CD4-positive, CD25-positive, alpha-beta regulatory T cell (primary cell): ENCODE measurements at regions not wholly inside any gene's neighbourhood (a gene's known extent, or its start where the extent isn't known, plus 50 kb on each side); places are given as distances from the start of the nearest gene placed in this dataset.
"Not testable (repeated sequence)": the region's sequence is repeated elsewhere in the genome, so short reads cannot be mapped to it uniquely, and the experiment has no call there.

Experiments used
- ATAC-seq, 2 donors: fragments of 150-1000 bp; cut with Tn5 transposase; one replicate each; pipeline ENCODE4 v1.10.0; 2021; ENCODE audit warnings: low read depth in 2 of 2, moderate number of reproducible peaks in 2 of 2, moderate library complexity in 1 of 2
- DNase-seq, 3 donors: peaks; one replicate each; pipeline versions ENCODE4 v3.0.0 to v3.0.0-alpha.2; 2012 to 2022; ENCODE audit warnings: mixed read lengths in 1 of 3
- H3K27ac ChIP-seq: one replicate; pipeline ENCODE4 v1.7.0; 2013; ENCODE audit warnings: mild to moderate bottlenecking, low read length; ENCODE audit not compliant: insufficient read depth, poor library complexity, severe bottlenecking
- H3K27me3 ChIP-seq: one replicate; pipeline ENCODE4 v1.7.0; 2013; ENCODE audit warnings: low read length; ENCODE audit not compliant: control insufficient read depth, insufficient read depth
- H3K36me3 ChIP-seq: one replicate; pipeline ENCODE4 v1.7.0; 2013; ENCODE audit warnings: mild to moderate bottlenecking, low read length, moderate library complexity; ENCODE audit not compliant: control insufficient read depth, insufficient read depth
- H3K4me1 ChIP-seq: 2 replicates; pipeline ENCODE4 v1.7.0; 2013; ENCODE audit warnings: mild to moderate bottlenecking, low read length; ENCODE audit not compliant: insufficient read depth, control insufficient read depth, poor library complexity, severe bottlenecking
- H3K4me3 ChIP-seq: one replicate; pipeline ENCODE4 v1.7.0; 2013; ENCODE audit warnings: low read depth, mild to moderate bottlenecking, low read length, moderate library complexity
- H3K9me3 ChIP-seq, 2 experiments: 1 replicate in 1 of 2; 2 replicates in 1 of 2; pipeline ENCODE4 v1.7.0; 2013; ENCODE audit warnings: low read length in 2 of 2, mild to moderate bottlenecking in 1 of 2, moderate library complexity in 1 of 2; ENCODE audit not compliant: control insufficient read depth in 2 of 2
- H3K27ac Mint-ChIP-seq, 3 donors: one replicate each; pipeline ENCODE4 v1.8.0; 2020 to 2022; ENCODE audit warnings: mild to moderate bottlenecking in 3 of 3, mixed read lengths in 3 of 3, moderate library complexity in 2 of 3
- H3K27me3 Mint-ChIP-seq: one replicate; pipeline ENCODE4 v1.8.0; 2022; ENCODE audit warnings: mild to moderate bottlenecking, mixed read lengths
- H3K36me3 Mint-ChIP-seq: one replicate; pipeline ENCODE4 v1.8.0; 2020; ENCODE audit warnings: mixed read lengths
- H3K4me1 Mint-ChIP-seq, 4 donors: one replicate each; pipeline ENCODE4 v1.8.0; 2020 to 2022; ENCODE audit warnings: mixed read lengths in 4 of 4, mild to moderate bottlenecking in 1 of 4
- H3K4me3 Mint-ChIP-seq, 4 donors: one replicate each; pipeline ENCODE4 v1.8.0; 2020 to 2022; ENCODE audit warnings: mild to moderate bottlenecking in 4 of 4, mixed read lengths in 4 of 4, moderate library complexity in 3 of 4
- H3K9me3 Mint-ChIP-seq, 7 donors: one replicate each; pipeline ENCODE4 v1.8.0; 2020 to 2022; ENCODE audit warnings: mixed read lengths in 7 of 7, mild to moderate bottlenecking in 3 of 7, moderate library complexity in 2 of 7

DNA sequence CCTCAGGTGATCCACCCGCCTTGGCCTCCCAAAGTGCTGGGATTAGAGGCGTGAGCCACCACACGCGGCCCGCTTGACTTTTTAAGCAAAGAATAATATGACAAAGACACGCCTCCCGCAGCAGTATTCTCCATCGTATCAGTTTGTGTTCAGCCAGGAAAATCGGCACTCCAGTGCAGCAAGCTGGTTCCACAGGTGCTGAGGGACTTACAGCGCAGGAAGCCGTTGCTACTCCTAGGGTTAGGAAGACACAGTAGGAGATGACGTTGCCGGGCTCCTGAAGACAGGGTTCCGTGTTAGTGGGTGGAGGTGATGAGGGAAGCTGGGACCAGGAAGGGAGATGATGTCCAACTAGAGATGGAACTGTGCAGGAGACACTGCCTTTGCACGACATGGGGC, 65.8 kb upstream of the CECR2 start:
- Mint-ChIP-seq H3K9me3 (peaks cover 0 to 2% (median 0%) of the 10 kb centered on the region in 7 donors), H3K27ac (peak overlapping the region; percentile 40 to 95 (median 95)), H3K36me3 (no peaks in the 10 kb centered on the region), H3K27me3 (peaks cover 6% of the 10 kb centered on the region), H3K4me1 (peaks cover 0 to 32% (median 14%) of the 10 kb centered on the region in 4 donors), H3K4me3 (peak overlapping the region in 2 of 4 donors; percentile 55 to 61)
- Histone ChIP-seq H3K4me1 (peaks cover 15% of the 10 kb centered on the region), H3K27me3 (no peaks in the 10 kb centered on the region), H3K27ac (no peak overlapping the region), H3K4me3 (peak overlapping the region; percentile 60), H3K9me3 (no peaks in the 10 kb centered on the region), H3K36me3 (no peaks in the 10 kb centered on the region)
- DNase-seq (no peak), ATAC-seq (no peak)

DNA sequence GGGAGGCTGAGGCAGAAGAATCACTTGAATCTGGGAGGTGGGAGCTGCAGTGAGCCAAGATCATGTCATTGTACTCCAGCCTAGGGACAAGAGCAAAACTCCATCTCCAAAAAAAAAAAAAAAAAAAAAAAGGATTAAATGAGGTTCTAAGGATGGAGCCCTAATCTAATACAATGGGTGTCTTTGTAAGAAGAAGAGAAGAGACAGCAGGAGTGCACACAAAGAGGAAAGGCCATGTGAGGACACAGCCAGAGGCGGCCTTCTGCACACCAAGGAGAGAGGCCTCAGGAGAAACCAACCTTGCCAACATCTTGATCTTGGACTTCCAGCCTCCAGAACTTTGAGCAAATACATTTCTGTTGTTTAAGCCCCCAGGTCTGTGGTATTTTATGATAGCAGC, 66.6 kb upstream of the CECR2 start:
- Histone ChIP-seq H3K4me1 (peaks cover 15% of the 10 kb centered on the region), H3K4me3 (no peak overlapping the region), H3K27me3 (no peaks in the 10 kb centered on the region), H3K27ac (no peak overlapping the region), H3K36me3 (no peaks in the 10 kb centered on the region), H3K9me3 (no peaks in the 10 kb centered on the region)
- Mint-ChIP-seq H3K4me3 (no peak overlapping the region), H3K27me3 (peaks cover 6% of the 10 kb centered on the region), H3K4me1 (peaks cover 0 to 32% (median 14%) of the 10 kb centered on the region in 4 donors), H3K36me3 (no peaks in the 10 kb centered on the region), H3K9me3 (peaks cover 0 to 3% (median 0%) of the 10 kb centered on the region in 7 donors), H3K27ac (peak overlapping the region in 2 of 3 donors; percentile 59 to 95)
- no peak for ATAC-seq
- DNase-seq: no peak

DNA sequence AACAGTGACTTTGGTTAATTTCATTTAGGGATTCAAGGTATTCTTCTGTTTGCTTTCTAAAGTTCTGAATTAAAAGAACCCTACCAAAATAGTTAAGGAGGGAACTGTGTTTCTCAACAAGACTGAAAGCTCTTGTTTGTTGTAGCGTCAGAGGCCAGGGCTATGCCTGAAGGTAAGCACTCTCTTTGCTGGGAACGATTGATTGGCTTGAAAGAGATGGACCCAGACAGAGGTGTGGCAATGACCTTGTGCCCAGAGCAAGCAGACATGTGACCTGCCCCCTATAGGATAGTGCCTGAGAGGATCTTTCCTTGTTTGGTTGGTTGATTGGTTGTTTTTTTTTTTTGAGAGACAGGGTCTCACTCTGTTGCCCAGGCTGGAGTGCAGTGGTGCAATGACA, 68.3 kb upstream of the CECR2 start:
- no peak overlapping the region for H3K4me3 ChIP-seq
- ATAC-seq: no peak
- no peaks in the 10 kb centered on the region for H3K36me3 Mint-ChIP-seq

DNA sequence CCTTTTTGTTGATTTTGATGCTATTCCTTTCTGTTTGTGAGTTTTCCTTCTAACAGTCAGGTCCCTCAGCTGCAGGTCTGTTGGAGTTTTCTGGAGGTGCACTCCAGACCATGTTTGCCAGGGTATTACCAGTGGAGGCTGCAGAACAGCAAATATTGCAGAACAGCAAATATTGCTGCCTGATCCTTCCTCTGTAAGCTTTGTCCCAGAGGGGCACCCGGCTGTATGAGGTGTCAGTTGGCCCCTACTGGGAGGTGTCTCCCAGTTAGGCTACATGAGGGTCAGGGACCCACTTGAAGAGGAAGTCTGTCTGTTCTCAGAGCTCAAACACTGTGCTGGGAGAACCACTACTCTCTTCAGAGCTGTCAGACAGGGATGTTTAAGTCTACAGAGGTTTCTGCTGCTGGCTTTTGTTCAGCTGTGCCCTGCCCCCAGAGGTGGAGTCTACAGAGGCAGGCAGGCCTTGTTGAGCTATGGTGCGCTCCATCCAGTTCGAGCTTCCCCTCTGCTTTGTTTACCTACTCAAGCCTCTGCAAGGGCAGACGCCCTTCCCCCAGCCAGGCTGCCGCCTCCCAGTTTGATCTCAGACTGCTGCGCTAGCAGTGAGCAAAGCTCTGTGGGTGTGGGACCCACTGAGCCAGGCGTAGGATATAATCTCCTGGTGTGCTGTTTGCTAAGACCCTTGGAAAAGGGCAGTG, 70.3 kb upstream of the CECR2 start:
- not testable (repeated sequence) for ATAC-seq

More for the DNA sequence above, 68.3 kb upstream of the CECR2 start:
- H3K4me3 Mint-ChIP-seq: no peak overlapping the region
- H3K27me3 ChIP-seq: no peaks in the 10 kb centered on the region
- H3K36me3 ChIP-seq: no peaks in the 10 kb centered on the region
- peak overlapping the region in 1 of 3 donors; percentile 15 for H3K27ac Mint-ChIP-seq
- H3K4me1 ChIP-seq: peaks cover 15% of the 10 kb centered on the region
- H3K9me3 Mint-ChIP-seq: peaks cover 0 to 5% (median 0%) of the 10 kb centered on the region in 7 donors
- peaks cover 0 to 32% (median 14%) of the 10 kb centered on the region in 4 donors for H3K4me1 Mint-ChIP-seq
- no peaks in the 10 kb centered on the region for H3K9me3 ChIP-seq
- no peak for DNase-seq
- H3K27ac ChIP-seq: no peak overlapping the region
- peaks cover 22% of the 10 kb centered on the region for H3K27me3 Mint-ChIP-seq

DNA sequence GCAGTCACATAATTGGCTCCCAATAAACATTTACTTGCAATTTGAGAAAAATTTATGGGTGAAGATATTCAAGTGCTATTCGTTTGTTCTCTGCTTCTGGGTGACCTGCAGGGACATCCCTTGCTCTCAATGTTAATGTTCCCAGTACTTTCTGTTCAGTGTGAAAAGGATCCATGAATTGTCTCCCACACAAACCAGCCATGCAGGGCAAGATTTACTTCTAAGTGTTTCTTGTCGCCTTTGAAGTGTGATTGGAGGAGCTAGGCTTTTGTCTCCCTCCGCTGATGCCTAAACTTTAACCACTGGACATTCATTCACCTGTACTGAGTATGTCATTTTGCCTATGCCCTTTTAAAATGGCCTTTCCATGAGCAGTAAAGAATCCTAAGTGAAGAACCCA, 66.4 kb upstream of the ADA2 start:
- no peaks in the 10 kb centered on the region for H3K9me3 Mint-ChIP-seq
- ATAC-seq (no peak), DNase-seq (no peak)
- H3K27ac ChIP-seq: no peak overlapping the region
- peaks cover 7% of the 10 kb centered on the region for H3K4me1 ChIP-seq
- H3K9me3 ChIP-seq: no peaks in the 10 kb centered on the region
- H3K27me3 Mint-ChIP-seq: peaks cover 7% of the 10 kb centered on the region
- H3K27me3 ChIP-seq: no peaks in the 10 kb centered on the region
- no peaks in the 10 kb centered on the region for H3K36me3 Mint-ChIP-seq
- H3K4me3 ChIP-seq: no peak overlapping the region
- peaks cover under 1 to 12% (median 8%) of the 10 kb centered on the region in 4 donors for H3K4me1 Mint-ChIP-seq
- no peaks in the 10 kb centered on the region for H3K36me3 ChIP-seq
- no peak overlapping the region for H3K4me3 Mint-ChIP-seq
- peak overlapping the region in 1 of 3 donors; percentile 30 for H3K27ac Mint-ChIP-seq

More for the DNA sequence above, 70.3 kb upstream of the CECR2 start:
- H3K4me3 ChIP-seq, H3K27me3 ChIP-seq, H3K4me1 ChIP-seq, H3K36me3 ChIP-seq, H3K27ac ChIP-seq, H3K9me3 ChIP-seq, H3K4me3 Mint-ChIP-seq, H3K36me3 Mint-ChIP-seq, H3K9me3 Mint-ChIP-seq: not testable (repeated sequence)
- Mint-ChIP-seq H3K27ac (peak overlapping the region in 1 of 3 donors; percentile 27), H3K27me3 (peaks cover 40% of the 10 kb centered on the region), H3K4me1 (peaks cover 0 to 19% (median 8%) of the 10 kb centered on the region in 4 donors)
- peak in 1 of 3 donors; percentile 36 for DNase-seq

DNA sequence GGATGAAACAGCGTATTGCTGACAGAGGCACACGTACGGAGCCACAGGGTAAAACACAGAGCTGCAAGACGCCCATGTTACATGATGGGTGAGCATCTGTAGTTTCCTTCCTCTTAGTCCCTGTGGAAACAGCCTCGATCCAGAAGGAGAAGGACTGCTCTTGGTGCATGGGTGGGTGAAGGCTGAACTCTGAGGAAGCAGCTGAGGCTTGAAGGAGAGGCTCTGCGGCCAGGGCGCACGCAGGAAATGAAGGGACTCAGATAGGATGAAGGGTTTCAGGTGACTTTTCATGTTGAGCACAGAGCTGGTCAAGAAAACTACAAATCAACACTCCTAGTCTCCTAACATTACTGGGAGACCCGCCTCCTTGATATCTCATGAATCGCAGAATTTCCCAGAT, 65.7 kb upstream of the ADA2 start:
- Histone ChIP-seq H3K27me3 (no peaks in the 10 kb centered on the region), H3K36me3 (no peaks in the 10 kb centered on the region), H3K4me1 (peaks cover 11% of the 10 kb centered on the region), H3K4me3 (no peak overlapping the region), H3K27ac (no peak overlapping the region), H3K9me3 (no peaks in the 10 kb centered on the region)
- no peak for ATAC-seq
- no peak for DNase-seq
- no peak overlapping the region for H3K4me3 Mint-ChIP-seq
- no peaks in the 10 kb centered on the region for H3K36me3 Mint-ChIP-seq
- H3K27me3 Mint-ChIP-seq: peaks cover 4% of the 10 kb centered on the region
- no peaks in the 10 kb centered on the region for H3K9me3 Mint-ChIP-seq
- H3K27ac Mint-ChIP-seq: peak overlapping the region in 1 of 3 donors; percentile 25
- peaks cover 5 to 20% (median 13%) of the 10 kb centered on the region in 4 donors for H3K4me1 Mint-ChIP-seq

DNA sequence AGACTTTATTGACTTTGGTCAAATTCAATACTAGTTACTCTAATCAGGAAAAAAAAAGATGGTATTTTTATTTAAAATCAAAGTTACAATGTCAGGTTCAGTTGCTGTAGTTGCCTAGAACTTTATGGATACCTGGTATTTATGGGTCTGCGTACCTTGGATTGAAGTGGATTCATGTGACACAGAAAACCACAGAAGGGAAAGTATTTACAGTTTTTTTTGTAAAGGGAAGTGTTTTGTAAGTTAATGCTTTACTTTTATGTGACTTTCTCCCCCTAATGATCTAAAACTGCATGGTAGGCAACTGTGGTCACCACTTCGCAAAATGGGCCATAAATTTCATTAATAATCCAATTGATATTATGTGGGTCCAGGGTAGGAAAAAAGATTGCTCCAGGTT, 65.2 kb upstream of the ADA2 start:
- peaks cover 5 to 20% (median 13%) of the 10 kb centered on the region in 4 donors for H3K4me1 Mint-ChIP-seq

DNA sequence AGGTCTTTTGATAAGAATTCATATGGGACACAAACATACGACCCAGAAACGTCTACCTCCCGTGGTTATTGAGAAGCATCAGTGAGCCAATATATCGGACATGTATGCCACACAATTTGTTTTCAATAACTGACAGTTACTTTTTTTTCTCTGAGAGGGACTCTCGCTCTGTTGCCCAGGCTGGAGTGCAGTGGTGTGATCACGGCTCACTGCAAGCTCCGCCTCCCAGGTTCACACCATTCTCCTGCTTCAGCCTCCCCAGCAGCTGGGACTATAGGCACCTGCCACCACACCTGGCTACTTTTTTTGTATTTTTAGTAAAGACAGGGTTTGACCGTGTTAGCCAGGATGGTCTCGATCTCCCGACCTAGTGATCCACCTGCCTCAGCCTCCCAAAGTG, 64.6 kb upstream of the ADA2 start:
- Mint-ChIP-seq H3K27ac (peak overlapping the region in 1 of 3 donors; percentile 80), H3K4me1 (peaks cover 5 to 20% (median 13%) of the 10 kb centered on the region in 4 donors)
- H3K36me3 ChIP-seq, H3K4me3 ChIP-seq, H3K27me3 ChIP-seq, H3K36me3 Mint-ChIP-seq, DNase-seq, ATAC-seq, H3K27ac ChIP-seq, H3K9me3 Mint-ChIP-seq, H3K9me3 ChIP-seq, H3K4me3 Mint-ChIP-seq, H3K27me3 Mint-ChIP-seq: not testable (repeated sequence)
- peaks cover 11% of the 10 kb centered on the region for H3K4me1 ChIP-seq

More for the DNA sequence above, 65.2 kb upstream of the ADA2 start:
- Mint-ChIP-seq H3K36me3 (no peaks in the 10 kb centered on the region), H3K4me3 (peak overlapping the region in 1 of 4 donors; percentile 79), H3K27me3 (peaks cover 4% of the 10 kb centered on the region), H3K9me3 (no peaks in the 10 kb centered on the region), H3K27ac (no peak overlapping the region)
- ATAC-seq (no peak), DNase-seq (no peak)
- Histone ChIP-seq H3K4me1 (peaks cover 11% of the 10 kb centered on the region), H3K36me3 (no peaks in the 10 kb centered on the region), H3K9me3 (no peaks in the 10 kb centered on the region), H3K27me3 (no peaks in the 10 kb centered on the region), H3K27ac (no peak overlapping the region), H3K4me3 (no peak overlapping the region)
